Neural cell (in vitro differentiated cells): ENCODE measurements at regions not wholly inside any gene's neighbourhood (a gene's known extent, or its start where the extent isn't known, plus 50 kb on each side); places are given as distances from the start of the nearest gene placed in this dataset.

ENCODE experiments used
- RAD21 ChIP-seq: fragments of 450-650 bp; conservative IDR thresholded peaks from 2 replicates; pipeline ENCODE4 v1.6.1; 2014; ENCODE audit warnings: antibody characterized with exemption, mild to moderate bottlenecking, moderate library complexity
- SMC3 ChIP-seq: fragments of 450-650 bp; conservative IDR thresholded peaks from 2 replicates; pipeline ENCODE4 v1.6.1; 2014; ENCODE audit warnings: antibody characterized with exemption, mild to moderate bottlenecking, moderate library complexity; ENCODE audit not compliant: poor library complexity
- TF ChIP-seq, protein P1 (sequence below): fragments of 450-650 bp; IDR thresholded peaks from 2 replicates; pipeline ENCODE4 v1.5.1; 2014; ENCODE audit warnings: antibody characterized with exemption, mild to moderate bottlenecking, moderate library complexity; ENCODE audit not compliant: poor library complexity, severe bottlenecking
- TF ChIP-seq, protein P2 (sequence below): IDR thresholded peaks from 2 replicates; pipeline ENCODE4 v1.6.1; 2012; ENCODE audit warnings: borderline replicate concordance

DNA sequence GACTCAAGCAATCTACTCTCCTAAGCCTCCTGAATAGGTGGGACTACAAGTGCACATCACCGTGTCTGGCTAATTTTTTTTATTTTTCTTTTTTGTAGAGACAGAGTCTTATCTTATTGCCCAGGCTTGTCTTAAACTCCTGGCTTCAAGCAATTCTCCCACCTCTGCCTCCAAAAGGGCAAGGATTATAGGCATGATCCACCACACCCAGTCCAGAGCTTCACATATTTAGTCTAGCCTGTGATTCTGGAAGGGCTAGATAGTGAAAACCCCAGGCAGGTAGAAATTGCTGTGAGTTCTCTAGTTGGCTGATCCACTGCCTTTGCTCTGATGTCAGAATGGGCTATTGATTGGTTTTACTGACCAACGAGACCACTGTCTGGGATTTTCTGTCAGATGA, 854.6 kb upstream of the MIR17HG start:
- no peak for TF ChIP-seq RAD21
- TF ChIP-seq, protein P1, sequence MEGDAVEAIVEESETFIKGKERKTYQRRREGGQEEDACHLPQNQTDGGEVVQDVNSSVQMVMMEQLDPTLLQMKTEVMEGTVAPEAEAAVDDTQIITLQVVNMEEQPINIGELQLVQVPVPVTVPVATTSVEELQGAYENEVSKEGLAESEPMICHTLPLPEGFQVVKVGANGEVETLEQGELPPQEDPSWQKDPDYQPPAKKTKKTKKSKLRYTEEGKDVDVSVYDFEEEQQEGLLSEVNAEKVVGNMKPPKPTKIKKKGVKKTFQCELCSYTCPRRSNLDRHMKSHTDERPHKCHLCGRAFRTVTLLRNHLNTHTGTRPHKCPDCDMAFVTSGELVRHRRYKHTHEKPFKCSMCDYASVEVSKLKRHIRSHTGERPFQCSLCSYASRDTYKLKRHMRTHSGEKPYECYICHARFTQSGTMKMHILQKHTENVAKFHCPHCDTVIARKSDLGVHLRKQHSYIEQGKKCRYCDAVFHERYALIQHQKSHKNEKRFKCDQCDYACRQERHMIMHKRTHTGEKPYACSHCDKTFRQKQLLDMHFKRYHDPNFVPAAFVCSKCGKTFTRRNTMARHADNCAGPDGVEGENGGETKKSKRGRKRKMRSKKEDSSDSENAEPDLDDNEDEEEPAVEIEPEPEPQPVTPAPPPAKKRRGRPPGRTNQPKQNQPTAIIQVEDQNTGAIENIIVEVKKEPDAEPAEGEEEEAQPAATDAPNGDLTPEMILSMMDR = no peak
- no peak for TF ChIP-seq SMC3
- TF ChIP-seq, protein P2, sequence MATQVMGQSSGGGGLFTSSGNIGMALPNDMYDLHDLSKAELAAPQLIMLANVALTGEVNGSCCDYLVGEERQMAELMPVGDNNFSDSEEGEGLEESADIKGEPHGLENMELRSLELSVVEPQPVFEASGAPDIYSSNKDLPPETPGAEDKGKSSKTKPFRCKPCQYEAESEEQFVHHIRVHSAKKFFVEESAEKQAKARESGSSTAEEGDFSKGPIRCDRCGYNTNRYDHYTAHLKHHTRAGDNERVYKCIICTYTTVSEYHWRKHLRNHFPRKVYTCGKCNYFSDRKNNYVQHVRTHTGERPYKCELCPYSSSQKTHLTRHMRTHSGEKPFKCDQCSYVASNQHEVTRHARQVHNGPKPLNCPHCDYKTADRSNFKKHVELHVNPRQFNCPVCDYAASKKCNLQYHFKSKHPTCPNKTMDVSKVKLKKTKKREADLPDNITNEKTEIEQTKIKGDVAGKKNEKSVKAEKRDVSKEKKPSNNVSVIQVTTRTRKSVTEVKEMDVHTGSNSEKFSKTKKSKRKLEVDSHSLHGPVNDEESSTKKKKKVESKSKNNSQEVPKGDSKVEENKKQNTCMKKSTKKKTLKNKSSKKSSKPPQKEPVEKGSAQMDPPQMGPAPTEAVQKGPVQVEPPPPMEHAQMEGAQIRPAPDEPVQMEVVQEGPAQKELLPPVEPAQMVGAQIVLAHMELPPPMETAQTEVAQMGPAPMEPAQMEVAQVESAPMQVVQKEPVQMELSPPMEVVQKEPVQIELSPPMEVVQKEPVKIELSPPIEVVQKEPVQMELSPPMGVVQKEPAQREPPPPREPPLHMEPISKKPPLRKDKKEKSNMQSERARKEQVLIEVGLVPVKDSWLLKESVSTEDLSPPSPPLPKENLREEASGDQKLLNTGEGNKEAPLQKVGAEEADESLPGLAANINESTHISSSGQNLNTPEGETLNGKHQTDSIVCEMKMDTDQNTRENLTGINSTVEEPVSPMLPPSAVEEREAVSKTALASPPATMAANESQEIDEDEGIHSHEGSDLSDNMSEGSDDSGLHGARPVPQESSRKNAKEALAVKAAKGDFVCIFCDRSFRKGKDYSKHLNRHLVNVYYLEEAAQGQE = no peak
